ENCODE measurements at regions not wholly inside any gene's neighbourhood (a gene's known extent, or its start where the extent isn't known, plus 50 kb on each side); places are given as distances from the start of the nearest gene placed in this dataset.

GRCh38 chr5:4929092-4929655 is 211.0 kb upstream of the ADAMTS16 start:
- DNase-seq (ENCODE audit: low read depth, low spot score), result no peak
- Mint-ChIP-seq H3K36me3 (ENCODE audit: low read depth) (no peaks in the 10 kb centered on the region), H3K4me1 (no peaks in the 10 kb centered on the region), H3K27me3 (ENCODE audit: low read depth) (no peaks in the 10 kb centered on the region), H3K4me3 (no peak overlapping the region), H3K9me3 (peaks cover 5% of the 10 kb centered on the region), H3K27ac (ENCODE audit: unreplicated experiment) (no peak overlapping the region)
- TF ChIP-seq CTCF (conservative IDR thresholded peaks at IDR 0.05), result no peak

GRCh38 chr5:4939042-4939781 is 200.9 kb upstream of the ADAMTS16 start:
- no peaks in the 10 kb centered on the region for H3K27me3 Mint-ChIP-seq (ENCODE audit: low read depth)
- H3K4me1 Mint-ChIP-seq, result no peaks in the 10 kb centered on the region
- H3K36me3 Mint-ChIP-seq (ENCODE audit: low read depth), result no peaks in the 10 kb centered on the region
- no peak for DNase-seq (ENCODE audit: low read depth, low spot score)
- H3K4me3 Mint-ChIP-seq, result no peak overlapping the region
- H3K9me3 Mint-ChIP-seq, result no peaks in the 10 kb centered on the region
- peak overlapping the region; percentile 8 for H3K27ac Mint-ChIP-seq (ENCODE audit: unreplicated experiment)
- TF ChIP-seq CTCF (conservative IDR thresholded peaks at IDR 0.05), result no peak

GRCh38 chr5:4941161-4941560 is 199.0 kb upstream of the ADAMTS16 start:
- H3K27ac Mint-ChIP-seq (ENCODE audit: unreplicated experiment), result no peak overlapping the region
- no peaks in the 10 kb centered on the region for H3K4me1 Mint-ChIP-seq
- DNase-seq (ENCODE audit: low read depth, low spot score), result no peak
- H3K4me3 Mint-ChIP-seq, result no peak overlapping the region
- no peak for TF ChIP-seq CTCF (conservative IDR thresholded peaks at IDR 0.05)
- no peaks in the 10 kb centered on the region for H3K27me3 Mint-ChIP-seq (ENCODE audit: low read depth)
- H3K36me3 Mint-ChIP-seq (ENCODE audit: low read depth), result no peaks in the 10 kb centered on the region
- no peaks in the 10 kb centered on the region for H3K9me3 Mint-ChIP-seq

GRCh38 chr5:4941957-4942830 is 197.9 kb upstream of the ADAMTS16 start:
- H3K27me3 Mint-ChIP-seq (ENCODE audit: low read depth), result no peaks in the 10 kb centered on the region
- no peak overlapping the region for H3K27ac Mint-ChIP-seq (ENCODE audit: unreplicated experiment)
- DNase-seq (ENCODE audit: low read depth, low spot score), result peak; percentile 57
- H3K4me3 Mint-ChIP-seq, result no peak overlapping the region
- no peaks in the 10 kb centered on the region for H3K9me3 Mint-ChIP-seq
- peak; percentile 87 for TF ChIP-seq CTCF (conservative IDR thresholded peaks at IDR 0.05)
- H3K36me3 Mint-ChIP-seq (ENCODE audit: low read depth), result no peaks in the 10 kb centered on the region
- no peaks in the 10 kb centered on the region for H3K4me1 Mint-ChIP-seq

GRCh38 chr5:4942831-4943178 is 197.3 kb upstream of the ADAMTS16 start:
- no peak for TF ChIP-seq CTCF (conservative IDR thresholded peaks at IDR 0.05)
- no peaks in the 10 kb centered on the region for H3K9me3 Mint-ChIP-seq
- no peak overlapping the region for H3K27ac Mint-ChIP-seq (ENCODE audit: unreplicated experiment)
- no peaks in the 10 kb centered on the region for H3K36me3 Mint-ChIP-seq (ENCODE audit: low read depth)
- no peaks in the 10 kb centered on the region for H3K27me3 Mint-ChIP-seq (ENCODE audit: low read depth)
- H3K4me1 Mint-ChIP-seq, result no peaks in the 10 kb centered on the region
- DNase-seq (ENCODE audit: low read depth, low spot score), result no peak
- no peak overlapping the region for H3K4me3 Mint-ChIP-seq

All from neural crest cell (in vitro differentiated cells).